ENCODE measurements at regions not wholly inside any gene's neighbourhood (a gene's known extent, or its start where the extent isn't known, plus 50 kb on each side); places are given as distances from the start of the nearest gene placed in this dataset.

GRCh38 chr15:62272290-62272689, 107.2 kb upstream of the C2CD4B start:
- Histone ChIP-seq H3K27me3 (ENCODE audit: insufficient read depth, poor library complexity, severe bottlenecking) (no peaks in the 10 kb centered on the region), H3K27ac (replicated peaks) (no peak overlapping the region)

GRCh38 chr15:62275831-62276230, 110.7 kb upstream of the C2CD4B start:
- no peak for DNase-seq (ENCODE audit: low read depth in 1 of 2, low spot score in 1 of 2)
- Histone ChIP-seq H3K27me3 (ENCODE audit: insufficient read depth, poor library complexity, severe bottlenecking) (no peaks in the 10 kb centered on the region), H3K4me3 (replicated peaks; ENCODE audit: insufficient read depth, low read length) (no peak overlapping the region), H3K27ac (replicated peaks) (no peak overlapping the region)
- TF ChIP-seq GABPA (IDR thresholded peaks at IDR 0.05; ENCODE audit: low read depth) (no peak), POLR2AphosphoS5 (IDR thresholded peaks at IDR 0.05; ENCODE audit: low read depth) (no peak), REST (IDR thresholded peaks at IDR 0.05; ENCODE audit: insufficient replicate concordance, low read depth) (no peak), SPI1 (IDR thresholded peaks at IDR 0.05; ENCODE audit: borderline replicate concordance, low read depth) (no peak), CTCF (IDR thresholded peaks at IDR 0.05; ENCODE audit: insufficient read depth, low read length) (no peak)

More at GRCh38 chr15:62272290-62272689, 107.2 kb upstream of the C2CD4B start:
- TF ChIP-seq SPI1 (IDR thresholded peaks at IDR 0.05; ENCODE audit: borderline replicate concordance, low read depth) = no peak
- no peak for DNase-seq (ENCODE audit: low read depth in 1 of 2, low spot score in 1 of 2)
- H3K4me3 ChIP-seq (replicated peaks; ENCODE audit: insufficient read depth, low read length) = no peak overlapping the region

GRCh38 chr15:62277816-62278394, 112.8 kb upstream of the C2CD4B start:
- no peaks in the 10 kb centered on the region for H3K27me3 ChIP-seq (ENCODE audit: insufficient read depth, poor library complexity, severe bottlenecking)
- DNase-seq (ENCODE audit: low read depth in 1 of 2, low spot score in 1 of 2) = no peak
- TF ChIP-seq CTCF (IDR thresholded peaks at IDR 0.05; ENCODE audit: insufficient read depth, low read length) = no peak
- no peak for TF ChIP-seq GABPA (IDR thresholded peaks at IDR 0.05; ENCODE audit: low read depth)
- no peak for TF ChIP-seq SPI1 (IDR thresholded peaks at IDR 0.05; ENCODE audit: borderline replicate concordance, low read depth)
- TF ChIP-seq POLR2AphosphoS5 (IDR thresholded peaks at IDR 0.05; ENCODE audit: low read depth) = no peak
- TF ChIP-seq REST (IDR thresholded peaks at IDR 0.05; ENCODE audit: insufficient replicate concordance, low read depth) = no peak

GRCh38 chr15:62278534-62278933, 113.4 kb upstream of the C2CD4B start:
- no peak for DNase-seq (ENCODE audit: low read depth in 1 of 2, low spot score in 1 of 2)
- no peak overlapping the region for H3K27ac ChIP-seq (replicated peaks)
- TF ChIP-seq SPI1 (IDR thresholded peaks at IDR 0.05; ENCODE audit: borderline replicate concordance, low read depth) (no peak), POLR2AphosphoS5 (IDR thresholded peaks at IDR 0.05; ENCODE audit: low read depth) (no peak), REST (IDR thresholded peaks at IDR 0.05; ENCODE audit: insufficient replicate concordance, low read depth) (no peak), GABPA (IDR thresholded peaks at IDR 0.05; ENCODE audit: low read depth) (no peak), CTCF (IDR thresholded peaks at IDR 0.05; ENCODE audit: insufficient read depth, low read length) (no peak)

More at GRCh38 chr15:62277816-62278394, 112.8 kb upstream of the C2CD4B start:
- Histone ChIP-seq H3K27ac (replicated peaks) (no peak overlapping the region), H3K4me3 (replicated peaks; ENCODE audit: insufficient read depth, low read length) (no peak overlapping the region)

More at GRCh38 chr15:62278534-62278933, 113.4 kb upstream of the C2CD4B start:
- Histone ChIP-seq H3K27me3 (ENCODE audit: insufficient read depth, poor library complexity, severe bottlenecking) (no peaks in the 10 kb centered on the region), H3K4me3 (replicated peaks; ENCODE audit: insufficient read depth, low read length) (no peak overlapping the region)
